HCT116 (cell line): ENCODE measurements at regions not wholly inside any gene's neighbourhood (a gene's known extent, or its start where the extent isn't known, plus 50 kb on each side); places are given as distances from the start of the nearest gene placed in this dataset.

ENCODE experiments used
- ATAC-seq: fragments of 200-7000 bp; cut with Tn5 transposase; 2 replicates; pipeline ENCODE4 v1.9.1; 2020; ENCODE audit warnings: mild to moderate bottlenecking, moderate library complexity
- BruUV-seq: library from RNA; stranded (reverse); fragments of 400-500 nt; replicated peaks from 2 replicates; lab custom pipeline; 2021; lab: Mats Ljungman, UMichigan
- CTCF ChIA-PET: fragments of 300-600 bp; sonication (Branson Sonifier 250); formaldehyde crosslinking; loops from one replicate; lab custom pipeline; 2021; ENCODE audit warnings: antibody characterized with exemption; lab: Charles Lee
- POLR2A ChIA-PET: fragments of 300-600, 350-600 bp; sonication (Branson Sonifier 250); formaldehyde crosslinking; loops from one replicate; lab custom pipeline; 2021; ENCODE audit warnings: antibody characterized with exemption; lab: Charles Lee
- RAD21 ChIA-PET, 2 experiments: fragments of 300-600 bp; sonication (Branson Sonifier 250); formaldehyde crosslinking; loops; one replicate each; lab custom pipeline; 2023; ENCODE audit warnings: low total read pairs in 2 of 2; ENCODE audit not compliant: uncharacterized antibody in 2 of 2, unreplicated experiment in 2 of 2, low non-redundant PET in 1 of 2; lab: Charles Lee
- DNase-seq: peaks from one replicate; pipeline ENCODE4 v3.0.0-alpha.2; 2010; ENCODE audit warnings: low read depth, low spot score
- H2AFZ ChIP-seq: fragments of 200-600 bp; shearing (Covaris generic), sonication (generic); 2 replicates; pipeline ENCODE4 v1.6.1; 2017; ENCODE audit warnings: low read depth, mixed run types, mixed read lengths, antibody characterized with exemption, low read length; ENCODE audit not compliant: poor library complexity, severe bottlenecking
- H3K27ac ChIP-seq: 2 replicates; pipeline ENCODE4 v1.5.1; 2012; ENCODE audit warnings: low read depth, low read length
- H3K27me3 ChIP-seq: fragments of 200-600 bp; sonication (generic); 2 replicates; pipeline ENCODE4 v1.6.1; 2016; ENCODE audit warnings: mixed run types, low read length, mixed read lengths; ENCODE audit not compliant: insufficient read depth
- H3K36me3 ChIP-seq, 2 experiments: fragments of 200-500 bp in 1 of 2; fragments of 200-600 bp in 1 of 2; sonication (Bioruptor generic) in 1 of 2; sonication (generic) in 1 of 2; 2 replicates each; pipeline versions ENCODE4 v1.5.1 to v1.6.1; 2014 to 2016; ENCODE audit warnings: low read length in 2 of 2, inconsistent platforms in 1 of 2, mixed read lengths in 1 of 2, mixed run types in 1 of 2; ENCODE audit not compliant: insufficient read depth in 2 of 2, control insufficient read depth in 1 of 2
- H3K4me1 ChIP-seq, 2 experiments: fragments of 200-600 bp in 1 of 2; sonication (generic) in 1 of 2; 2 replicates each; pipeline versions ENCODE4 v1.5.1 to v1.6.1; 2012 to 2017; ENCODE audit warnings: low read length in 2 of 2, inconsistent platforms in 1 of 2, mild to moderate bottlenecking in 1 of 2, mixed read lengths in 1 of 2, mixed run types in 1 of 2, moderate library complexity in 1 of 2; ENCODE audit not compliant: insufficient read depth in 2 of 2, control insufficient read depth in 1 of 2
- H3K4me2 ChIP-seq: fragments of 200-600 bp; sonication (generic); 2 replicates; pipeline ENCODE4 v1.6.1; 2017; ENCODE audit warnings: mixed run types, low read length, mixed read lengths
- H3K4me3 ChIP-seq, 2 experiments: fragments of 200-600 bp in 1 of 2; sonication (generic) in 1 of 2; replicated peaks in 1 of 2; 2 replicates each; pipeline ENCODE4 v1.5.1; 2011 to 2016; ENCODE audit warnings: low read length in 2 of 2, control low read depth in 1 of 2, low read depth in 1 of 2, mild to moderate bottlenecking in 1 of 2, mixed read lengths in 1 of 2, mixed run types in 1 of 2
- H3K79me2 ChIP-seq: fragments of 200-600 bp; sonication (generic); 2 replicates; pipeline ENCODE4 v1.6.1; 2017; ENCODE audit warnings: mild to moderate bottlenecking, mixed run types, low read length, moderate library complexity, mixed read lengths; ENCODE audit not compliant: insufficient read depth
- H3K9ac ChIP-seq: fragments of 200-600 bp; sonication (generic); 2 replicates; pipeline ENCODE4 v1.6.1; 2016; ENCODE audit warnings: low read length, mixed read lengths
- H3K9me2 ChIP-seq: fragments of 200-600 bp; sonication (generic), shearing (Covaris generic); 2 replicates; pipeline ENCODE4 v1.6.1; 2017; ENCODE audit warnings: mixed run types, mild to moderate bottlenecking, moderate library complexity; ENCODE audit not compliant: insufficient read depth
- H3K9me3 ChIP-seq, 2 experiments: fragments of 200-500 bp in 1 of 2; fragments of 200-600 bp in 1 of 2; sonication (Bioruptor generic) in 1 of 2; sonication (generic) in 1 of 2; 2 replicates each; pipeline ENCODE4 v1.6.1; 2014 to 2017; ENCODE audit warnings: low read length in 2 of 2, mixed read lengths in 2 of 2, inconsistent platforms in 1 of 2, low read depth in 1 of 2, mild to moderate bottlenecking in 1 of 2, mixed run types in 1 of 2, moderate library complexity in 1 of 2; ENCODE audit not compliant: control insufficient read depth in 1 of 2, insufficient read depth in 1 of 2
- H4K20me1 ChIP-seq: fragments of 200-600 bp; sonication (generic), shearing (Covaris generic); 2 replicates; pipeline ENCODE4 v1.6.1; 2017; ENCODE audit warnings: mixed run types, mild to moderate bottlenecking, moderate library complexity; ENCODE audit not compliant: insufficient read depth
- CBX3 ChIP-seq: IDR thresholded peaks from 2 replicates; pipeline ENCODE4 v1.6.1; 2012; ENCODE audit warnings: low read depth
- CEBPB ChIP-seq: IDR thresholded peaks from 2 replicates; pipeline ENCODE4 v1.6.1; 2012; ENCODE audit warnings: low read depth
- EGR1 ChIP-seq: IDR thresholded peaks from 2 replicates; pipeline ENCODE4 v1.6.1; 2012; ENCODE audit warnings: low read depth
- FOSL1 ChIP-seq: IDR thresholded peaks from 2 replicates; pipeline ENCODE4 v1.6.1; 2012; ENCODE audit warnings: low read depth
- POLR2A ChIP-seq: IDR thresholded peaks from 2 replicates; pipeline ENCODE4 v1.7.0; 2011; ENCODE audit warnings: borderline replicate concordance; ENCODE audit not compliant: insufficient read depth, insufficient read length; ENCODE audit errors: extremely low read depth
- POLR2AphosphoS5 ChIP-seq: IDR thresholded peaks from 2 replicates; pipeline ENCODE4 v1.6.1; 2011; ENCODE audit warnings: mild to moderate bottlenecking, low read depth, low read length, moderate library complexity
- SIN3A ChIP-seq: IDR thresholded peaks from 2 replicates; pipeline ENCODE4 v1.6.1; 2012; ENCODE audit warnings: low read depth
- SP1 ChIP-seq: IDR thresholded peaks from 2 replicates; pipeline ENCODE4 v1.6.1; 2012; ENCODE audit warnings: low read depth
- SRF ChIP-seq: IDR thresholded peaks from 2 replicates; pipeline ENCODE4 v1.6.1; 2012; ENCODE audit warnings: low read depth
- TCF7L2 ChIP-seq: IDR thresholded peaks from 2 replicates; pipeline ENCODE4 v1.7.0; 2011; ENCODE audit warnings: borderline replicate concordance, inconsistent platforms; ENCODE audit not compliant: insufficient read depth, insufficient read length; ENCODE audit errors: extremely low read depth
- ZNF274 ChIP-seq: fragments of 200-500 bp; sonication (Bioruptor generic); IDR thresholded peaks from 2 replicates; pipeline ENCODE4 v1.6.1; 2014; ENCODE audit warnings: mild to moderate bottlenecking, low read depth, low read length, inconsistent platforms
- intact Hi-C: fragments of 100-400 bp; cut with micrococcal nuclease; formaldehyde crosslinking; loops from 2 replicates; pipeline ENCODE4 v1.10.0; 2022
- TF ChIP-seq, protein P1 (sequence below): IDR thresholded peaks from 2 replicates; pipeline ENCODE4 v1.6.1; 2011; ENCODE audit warnings: mild to moderate bottlenecking, low read length, moderate library complexity; ENCODE audit not compliant: insufficient replicate concordance; ENCODE audit errors: extremely low read depth
- TF ChIP-seq, protein P2 (sequence below): IDR thresholded peaks from 2 replicates; pipeline ENCODE4 v1.6.1; 2012

DNA sequence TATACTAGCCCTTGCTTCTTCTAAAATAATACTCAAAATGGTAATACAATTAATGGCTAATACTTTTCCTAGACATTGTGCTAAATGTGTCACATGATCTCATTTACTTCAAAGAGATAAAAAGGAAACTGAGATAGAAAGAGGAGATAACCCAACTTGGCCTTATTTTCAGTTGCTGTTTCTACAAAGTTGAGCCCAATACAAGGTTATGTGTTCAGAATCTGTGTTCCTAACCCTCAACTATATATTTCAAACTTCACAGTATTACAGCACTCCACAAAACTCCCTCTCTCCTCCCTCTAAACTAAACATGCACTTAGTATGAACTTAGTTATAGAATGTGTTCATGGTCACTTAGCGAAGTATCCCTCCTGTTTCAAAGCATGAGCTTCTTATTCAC lies 277.9 kb downstream of the CCER1 start (continued):
- TF ChIP-seq, protein P1, sequence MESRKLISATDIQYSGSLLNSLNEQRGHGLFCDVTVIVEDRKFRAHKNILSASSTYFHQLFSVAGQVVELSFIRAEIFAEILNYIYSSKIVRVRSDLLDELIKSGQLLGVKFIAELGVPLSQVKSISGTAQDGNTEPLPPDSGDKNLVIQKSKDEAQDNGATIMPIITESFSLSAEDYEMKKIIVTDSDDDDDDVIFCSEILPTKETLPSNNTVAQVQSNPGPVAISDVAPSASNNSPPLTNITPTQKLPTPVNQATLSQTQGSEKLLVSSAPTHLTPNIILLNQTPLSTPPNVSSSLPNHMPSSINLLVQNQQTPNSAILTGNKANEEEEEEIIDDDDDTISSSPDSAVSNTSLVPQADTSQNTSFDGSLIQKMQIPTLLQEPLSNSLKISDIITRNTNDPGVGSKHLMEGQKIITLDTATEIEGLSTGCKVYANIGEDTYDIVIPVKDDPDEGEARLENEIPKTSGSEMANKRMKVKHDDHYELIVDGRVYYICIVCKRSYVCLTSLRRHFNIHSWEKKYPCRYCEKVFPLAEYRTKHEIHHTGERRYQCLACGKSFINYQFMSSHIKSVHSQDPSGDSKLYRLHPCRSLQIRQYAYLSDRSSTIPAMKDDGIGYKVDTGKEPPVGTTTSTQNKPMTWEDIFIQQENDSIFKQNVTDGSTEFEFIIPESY = no peak
- TF ChIP-seq, protein P2, sequence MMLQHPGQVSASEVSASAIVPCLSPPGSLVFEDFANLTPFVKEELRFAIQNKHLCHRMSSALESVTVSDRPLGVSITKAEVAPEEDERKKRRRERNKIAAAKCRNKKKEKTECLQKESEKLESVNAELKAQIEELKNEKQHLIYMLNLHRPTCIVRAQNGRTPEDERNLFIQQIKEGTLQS = no peak
- TF ChIP-seq CEBPB = no peak

DNA sequence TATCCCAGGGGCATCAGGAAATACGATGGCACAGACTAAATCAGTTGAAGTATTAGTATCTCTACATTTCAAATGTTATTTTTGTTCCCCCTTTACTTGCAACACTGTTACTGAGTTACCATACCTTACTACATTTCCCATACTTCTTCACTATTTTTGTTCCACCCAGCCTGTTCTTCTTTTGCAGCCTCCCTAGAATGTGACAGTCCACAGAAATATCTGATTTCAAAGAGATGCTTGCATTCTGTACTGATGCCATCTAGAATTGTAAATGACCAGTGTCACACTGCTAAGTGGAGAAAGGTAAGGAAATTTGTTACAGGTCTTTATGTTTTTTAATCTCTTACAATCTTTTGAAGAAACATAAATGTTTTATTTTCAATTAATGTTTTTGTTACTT lies 279.9 kb downstream of the CCER1 start:
- Histone ChIP-seq H3K4me1 (peaks cover 0 to 6% of the 10 kb centered on the region in 2 experiments; a peak in 2 of 4 replicates), H3K9ac (no peak overlapping the region), H3K4me3 (no peak overlapping the region), H3K9me2 (no peaks in the 10 kb centered on the region), H3K36me3 (no peaks in the 10 kb centered on the region), H3K27ac (no peak overlapping the region), H3K27me3 (no peaks in the 10 kb centered on the region), H3K79me2 (no peaks in the 10 kb centered on the region), H3K9me3 (no peaks in the 10 kb centered on the region), H3K4me2 (no peak overlapping the region), H2AFZ (no peak overlapping the region), H4K20me1 (no peaks in the 10 kb centered on the region)
- ChIA-PET POLR2A (no interaction called here), RAD21 (no interaction called here), CTCF (no interaction called here)
- DNase-seq = no peak
- ATAC-seq = no peak
- BruUV-seq = no TSS peak
- intact Hi-C loops = no loop called here
- TF ChIP-seq EGR1 = no peak
- no peak for TF ChIP-seq ZNF274
- no peak for TF ChIP-seq SIN3A
- no peak for TF ChIP-seq FOSL1
- TF ChIP-seq SP1 = no peak
- no peak for TF ChIP-seq POLR2AphosphoS5
- TF ChIP-seq SRF = no peak
- TF ChIP-seq TCF7L2 = no peak
- TF ChIP-seq POLR2A = no peak
- no peak for TF ChIP-seq CBX3
